Right atrium auricular region (tissue), 2 donors: ENCODE measurements at regions not wholly inside any gene's neighbourhood (a gene's known extent, or its start where the extent isn't known, plus 50 kb on each side); places are given as distances from the start of the nearest gene placed in this dataset.

Experiments
- DNase-seq: peaks from one replicate; pipeline ENCODE4 v3.0.0-alpha.2; 2019; ENCODE audit warnings: low spot score
- H3K27ac ChIP-seq, 2 donors: fragments of 200-600 bp; sonication (generic); 1 replicate in 1 of 2; 2 replicates in 1 of 2; pipeline ENCODE4 v1.5.1; 2016 to 2019
- H3K27me3 ChIP-seq, 2 donors: fragments of 200-600 bp; sonication (generic); one replicate each; pipeline versions ENCODE4 v1.5.1 to v1.6.0; 2017 to 2019
- H3K36me3 ChIP-seq: fragments of 200-600 bp; sonication (generic); one replicate; pipeline ENCODE4 v1.5.1; 2016
- H3K4me1 ChIP-seq, 2 donors: fragments of 200-600 bp; sonication (generic); one replicate each; pipeline versions ENCODE4 v1.5.1 to v1.6.0; 2017 to 2019
- H3K4me3 ChIP-seq, 2 donors: fragments of 200-600 bp; sonication (generic); 1 replicate in 1 of 2; 2 replicates in 1 of 2; pipeline ENCODE4 v1.5.1; 2017 to 2019; ENCODE audit warnings: mild to moderate bottlenecking in 1 of 2, moderate library complexity in 1 of 2
- H3K9me3 ChIP-seq, 2 donors: fragments of 200-600 bp; sonication (generic); one replicate each; pipeline ENCODE4 v1.5.1; 2019
- TF ChIP-seq, protein P1 (sequence below), 2 donors: fragments of 200-600 bp; sonication (generic); IDR thresholded peaks; one replicate each; pipeline ENCODE4 v1.5.1; 2019; ENCODE audit warnings: antibody characterized with exemption in 2 of 2

DNA sequence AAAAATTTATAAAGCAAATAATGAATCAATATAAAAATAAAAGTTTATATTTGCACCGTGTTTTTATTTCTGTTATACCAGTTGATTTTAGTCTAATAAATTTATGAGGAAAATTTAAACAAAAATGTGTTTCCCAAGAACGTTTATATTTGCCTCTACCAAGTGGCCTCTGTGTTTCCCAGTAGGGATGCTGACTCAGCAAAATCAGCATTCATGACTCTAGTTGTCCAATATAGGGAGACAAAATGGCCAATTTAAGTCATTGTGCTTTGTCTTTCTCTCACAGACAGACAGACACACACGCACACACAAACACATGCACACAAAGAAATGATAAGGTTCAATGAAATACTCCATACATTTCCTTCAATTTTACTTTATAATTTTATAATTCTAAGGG, 942.5 kb upstream of the ZWINT start:
- Histone ChIP-seq H3K4me3 (no peak overlapping the region), H3K9me3 (no peaks in the 10 kb centered on the region), H3K27ac (no peak overlapping the region), H3K4me1 (no peaks in the 10 kb centered on the region), H3K36me3 (no peaks in the 10 kb centered on the region), H3K27me3 (no peaks in the 10 kb centered on the region)
- TF ChIP-seq, protein P1, sequence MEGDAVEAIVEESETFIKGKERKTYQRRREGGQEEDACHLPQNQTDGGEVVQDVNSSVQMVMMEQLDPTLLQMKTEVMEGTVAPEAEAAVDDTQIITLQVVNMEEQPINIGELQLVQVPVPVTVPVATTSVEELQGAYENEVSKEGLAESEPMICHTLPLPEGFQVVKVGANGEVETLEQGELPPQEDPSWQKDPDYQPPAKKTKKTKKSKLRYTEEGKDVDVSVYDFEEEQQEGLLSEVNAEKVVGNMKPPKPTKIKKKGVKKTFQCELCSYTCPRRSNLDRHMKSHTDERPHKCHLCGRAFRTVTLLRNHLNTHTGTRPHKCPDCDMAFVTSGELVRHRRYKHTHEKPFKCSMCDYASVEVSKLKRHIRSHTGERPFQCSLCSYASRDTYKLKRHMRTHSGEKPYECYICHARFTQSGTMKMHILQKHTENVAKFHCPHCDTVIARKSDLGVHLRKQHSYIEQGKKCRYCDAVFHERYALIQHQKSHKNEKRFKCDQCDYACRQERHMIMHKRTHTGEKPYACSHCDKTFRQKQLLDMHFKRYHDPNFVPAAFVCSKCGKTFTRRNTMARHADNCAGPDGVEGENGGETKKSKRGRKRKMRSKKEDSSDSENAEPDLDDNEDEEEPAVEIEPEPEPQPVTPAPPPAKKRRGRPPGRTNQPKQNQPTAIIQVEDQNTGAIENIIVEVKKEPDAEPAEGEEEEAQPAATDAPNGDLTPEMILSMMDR (IDR thresholded peaks at IDR 0.05) = no peak
- DNase-seq = no peak

DNA sequence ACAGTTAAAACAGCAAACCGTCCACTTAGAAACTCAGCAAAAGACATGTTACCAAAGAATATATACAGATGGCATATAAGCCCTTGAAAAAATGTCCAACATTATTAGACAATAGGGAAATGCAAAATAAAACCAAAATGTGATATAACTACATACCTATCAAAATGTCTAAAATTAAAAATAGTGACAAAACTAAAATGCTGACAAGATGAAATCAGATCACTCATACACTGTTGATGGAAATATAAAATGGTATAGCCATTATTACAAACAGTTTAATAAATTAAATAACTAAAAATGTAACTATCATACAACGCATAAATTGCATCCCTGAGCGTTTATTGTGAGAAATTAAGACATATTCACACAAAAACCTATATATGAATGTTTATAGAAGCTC, 939.7 kb upstream of the ZWINT start:
- H3K27me3 ChIP-seq = no peaks in the 10 kb centered on the region
- no peak overlapping the region for H3K27ac ChIP-seq
- no peaks in the 10 kb centered on the region for H3K36me3 ChIP-seq
- DNase-seq = no peak
- no peak overlapping the region for H3K4me3 ChIP-seq
- H3K9me3 ChIP-seq = no peaks in the 10 kb centered on the region
- TF ChIP-seq, protein P1 (IDR thresholded peaks at IDR 0.05) = no peak
- no peaks in the 10 kb centered on the region for H3K4me1 ChIP-seq

DNA sequence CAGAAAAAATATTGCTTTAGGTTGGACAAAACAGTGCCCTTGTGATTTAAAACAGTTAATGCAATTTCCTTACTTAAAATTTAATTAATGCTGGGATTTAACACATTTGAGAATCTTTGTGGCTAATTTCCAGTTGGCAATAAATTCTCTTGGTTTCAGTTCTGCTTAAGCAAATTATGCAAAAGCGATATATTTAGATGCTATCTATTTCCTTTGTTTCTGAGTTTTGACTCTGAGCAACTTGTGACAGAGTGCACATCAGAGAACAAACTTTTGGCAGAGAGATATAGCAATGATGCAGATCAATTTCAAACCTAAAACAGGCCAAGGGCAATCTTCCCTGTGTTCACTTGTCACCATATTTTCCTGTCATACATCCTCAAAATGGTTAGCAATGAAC, 933.6 kb upstream of the ZWINT start:
- H3K36me3 ChIP-seq = no peaks in the 10 kb centered on the region
- no peaks in the 10 kb centered on the region for H3K4me1 ChIP-seq
- no peak overlapping the region for H3K27ac ChIP-seq
- no peak for DNase-seq
- H3K9me3 ChIP-seq = no peaks in the 10 kb centered on the region
- TF ChIP-seq, protein P1 (IDR thresholded peaks at IDR 0.05) = no peak
- no peak overlapping the region for H3K4me3 ChIP-seq
- H3K27me3 ChIP-seq = no peaks in the 10 kb centered on the region

DNA sequence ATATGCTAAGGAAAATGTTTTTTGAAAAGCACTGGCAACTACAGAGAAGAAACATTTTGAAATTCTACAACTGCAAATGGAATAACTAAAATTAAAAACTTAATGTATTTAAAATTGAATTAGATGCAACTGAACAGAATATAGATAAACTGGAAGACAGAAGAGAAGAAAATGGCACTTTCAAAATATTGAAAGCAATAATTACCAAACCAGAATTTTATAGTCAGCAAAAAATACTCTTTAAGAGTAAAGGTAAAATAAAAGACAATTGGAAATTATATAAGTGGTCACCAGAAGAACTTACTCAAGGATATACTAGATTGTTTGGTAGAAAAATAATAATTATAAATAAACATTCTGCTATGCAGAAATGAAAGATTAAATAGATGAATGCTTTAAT, 927.7 kb upstream of the ZWINT start:
- TF ChIP-seq, protein P1 (IDR thresholded peaks at IDR 0.05) = no peak
- no peaks in the 10 kb centered on the region for H3K36me3 ChIP-seq
- H3K27ac ChIP-seq = no peak overlapping the region
- no peaks in the 10 kb centered on the region for H3K27me3 ChIP-seq
- H3K4me3 ChIP-seq = no peak overlapping the region
- no peaks in the 10 kb centered on the region for H3K4me1 ChIP-seq
- no peaks in the 10 kb centered on the region for H3K9me3 ChIP-seq
- DNase-seq = no peak

DNA sequence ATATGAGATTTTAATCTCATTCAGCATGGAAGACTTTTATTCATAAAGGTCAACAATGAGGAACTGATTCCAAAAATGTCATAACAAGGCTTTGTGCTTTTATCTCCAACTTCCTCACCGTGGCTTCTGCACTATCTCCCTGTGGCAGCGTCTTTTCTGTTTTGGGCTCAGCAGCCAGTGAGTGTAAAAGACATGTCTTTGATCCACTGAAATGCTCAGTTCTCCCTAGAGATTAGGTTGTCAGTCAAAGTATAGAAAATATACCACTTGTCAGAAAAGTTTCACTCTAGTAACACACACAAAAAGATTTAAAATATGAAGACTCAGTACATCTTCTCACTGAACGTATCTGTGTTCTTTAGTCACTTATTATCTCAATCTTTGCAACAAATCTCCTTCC, 901.8 kb upstream of the ZWINT start:
- Histone ChIP-seq H3K4me1 (no peaks in the 10 kb centered on the region), H3K36me3 (no peaks in the 10 kb centered on the region), H3K27ac (no peak overlapping the region), H3K27me3 (no peaks in the 10 kb centered on the region), H3K9me3 (no peaks in the 10 kb centered on the region), H3K4me3 (no peak overlapping the region)
- TF ChIP-seq, protein P1 (IDR thresholded peaks at IDR 0.05) = no peak
- no peak for DNase-seq

DNA sequence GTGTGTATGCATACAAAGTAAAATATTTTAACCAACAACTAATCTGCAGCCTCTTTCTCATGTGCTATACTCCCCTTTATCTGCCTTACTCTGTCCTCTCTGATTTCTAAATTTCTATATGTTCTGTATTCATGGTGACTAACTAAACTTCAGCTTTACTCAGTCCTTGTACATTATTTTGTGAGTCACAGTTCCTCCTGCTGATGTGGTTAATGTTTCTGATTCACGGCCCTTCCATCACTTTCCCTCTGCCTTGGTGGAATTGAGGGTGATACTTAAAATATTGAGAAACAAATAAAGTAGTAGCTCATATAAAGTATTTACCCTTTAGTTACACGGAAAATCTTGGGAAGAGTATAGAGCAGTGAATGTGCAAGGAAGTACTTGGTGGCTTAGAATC, 899.1 kb upstream of the ZWINT start:
- Histone ChIP-seq H3K36me3 (no peaks in the 10 kb centered on the region), H3K9me3 (no peaks in the 10 kb centered on the region), H3K27me3 (no peaks in the 10 kb centered on the region), H3K4me3 (no peak overlapping the region), H3K4me1 (no peaks in the 10 kb centered on the region), H3K27ac (no peak overlapping the region)
- no peak for DNase-seq
- TF ChIP-seq, protein P1 (IDR thresholded peaks at IDR 0.05) = no peak
